ENCODE measurements at regions not wholly inside any gene's neighbourhood (a gene's known extent, or its start where the extent isn't known, plus 50 kb on each side); places are given as distances from the start of the nearest gene placed in this dataset.
A peak's percentile ranks its signal among the peaks of the same experiment; 100 is the strongest.

- no peaks in the 10 kb centered on the region for H3K36me3 ChIP-seq
- no peak for DNase-seq (ENCODE audit: low spot score in 2 of 2)
- no peak overlapping the region for H3K4me3 ChIP-seq
- no peaks in the 10 kb centered on the region for H3K9me3 ChIP-seq
- TF ChIP-seq POLR2A (IDR thresholded peaks at IDR 0.05) (no peak), POLR2AphosphoS5 (IDR thresholded peaks at IDR 0.05) (no peak)
- TF ChIP-seq, protein P1, sequence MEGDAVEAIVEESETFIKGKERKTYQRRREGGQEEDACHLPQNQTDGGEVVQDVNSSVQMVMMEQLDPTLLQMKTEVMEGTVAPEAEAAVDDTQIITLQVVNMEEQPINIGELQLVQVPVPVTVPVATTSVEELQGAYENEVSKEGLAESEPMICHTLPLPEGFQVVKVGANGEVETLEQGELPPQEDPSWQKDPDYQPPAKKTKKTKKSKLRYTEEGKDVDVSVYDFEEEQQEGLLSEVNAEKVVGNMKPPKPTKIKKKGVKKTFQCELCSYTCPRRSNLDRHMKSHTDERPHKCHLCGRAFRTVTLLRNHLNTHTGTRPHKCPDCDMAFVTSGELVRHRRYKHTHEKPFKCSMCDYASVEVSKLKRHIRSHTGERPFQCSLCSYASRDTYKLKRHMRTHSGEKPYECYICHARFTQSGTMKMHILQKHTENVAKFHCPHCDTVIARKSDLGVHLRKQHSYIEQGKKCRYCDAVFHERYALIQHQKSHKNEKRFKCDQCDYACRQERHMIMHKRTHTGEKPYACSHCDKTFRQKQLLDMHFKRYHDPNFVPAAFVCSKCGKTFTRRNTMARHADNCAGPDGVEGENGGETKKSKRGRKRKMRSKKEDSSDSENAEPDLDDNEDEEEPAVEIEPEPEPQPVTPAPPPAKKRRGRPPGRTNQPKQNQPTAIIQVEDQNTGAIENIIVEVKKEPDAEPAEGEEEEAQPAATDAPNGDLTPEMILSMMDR (IDR thresholded peaks at IDR 0.05), result peak in 1 of 2 donors; percentile 27
- WGBS, result 47% methylated on average over 3 of the region's 3 CpGs
- H3K4me1 ChIP-seq, result no peaks in the 10 kb centered on the region
- H3K27ac ChIP-seq, result no peak overlapping the region
- no peaks in the 10 kb centered on the region for H3K27me3 ChIP-seq
Measured at GRCh38 chr4:103915224-103915869, 195.6 kb upstream of the TACR3 start.

DNA sequence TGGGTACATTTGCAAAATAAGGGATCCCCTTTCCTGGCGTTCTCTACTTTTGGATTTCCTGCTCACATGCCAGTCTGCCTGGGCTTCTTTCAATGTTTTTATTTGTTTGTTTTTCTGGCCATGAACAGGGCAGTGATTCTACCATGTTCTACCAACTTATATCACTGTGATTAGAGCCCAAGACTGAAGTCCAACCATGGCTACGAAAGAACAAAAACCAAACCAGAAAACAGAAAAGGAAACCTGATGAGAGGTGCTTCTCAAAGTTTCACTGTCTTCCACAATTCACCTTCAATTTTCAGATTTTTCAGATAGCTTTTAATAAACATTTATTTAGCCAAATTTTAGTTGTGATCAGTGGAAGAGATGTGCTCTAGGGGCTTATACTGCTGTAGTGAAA lies 187.6 kb upstream of the TACR3 start:
- H3K4me1 ChIP-seq, result no peaks in the 10 kb centered on the region
- WGBS, result 75% methylated on average over 2 of the region's 2 CpGs
- no peaks in the 10 kb centered on the region for H3K36me3 ChIP-seq
- H3K4me3 ChIP-seq, result no peak overlapping the region
- TF ChIP-seq, protein P1 (IDR thresholded peaks at IDR 0.05), result no peak
- no peak for TF ChIP-seq POLR2AphosphoS5 (IDR thresholded peaks at IDR 0.05)
- no peak for TF ChIP-seq POLR2A (IDR thresholded peaks at IDR 0.05)
- no peak for TF ChIP-seq EP300 (IDR thresholded peaks at IDR 0.05)
- no peaks in the 10 kb centered on the region for H3K9me3 ChIP-seq
- H3K27me3 ChIP-seq, result no peaks in the 10 kb centered on the region
- no peak overlapping the region for H3K27ac ChIP-seq
- no peak for DNase-seq (ENCODE audit: low spot score in 2 of 2)

DNA sequence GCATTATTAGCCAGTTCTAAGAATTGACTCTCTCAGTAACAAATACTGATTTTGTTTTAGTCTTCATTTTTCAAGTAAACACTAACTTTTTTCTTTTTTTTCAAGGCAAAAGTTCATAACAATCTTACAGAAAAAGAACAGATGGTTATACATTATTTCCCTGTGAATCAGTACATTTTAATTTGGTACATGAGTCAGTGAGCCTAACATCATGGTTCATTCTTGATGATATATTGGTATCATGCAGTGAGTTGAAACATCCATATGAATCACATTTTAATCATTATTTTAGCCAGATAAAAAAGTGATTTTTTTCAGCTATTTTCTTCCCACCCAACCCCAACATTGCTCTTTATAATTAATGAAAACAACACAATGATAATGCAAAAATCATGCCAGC lies 184.3 kb upstream of the TACR3 start:
- TF ChIP-seq POLR2A (IDR thresholded peaks at IDR 0.05) (no peak), EP300 (IDR thresholded peaks at IDR 0.05) (no peak), POLR2AphosphoS5 (IDR thresholded peaks at IDR 0.05) (no peak)
- TF ChIP-seq, protein P1 (IDR thresholded peaks at IDR 0.05), result no peak
- Histone ChIP-seq H3K27ac (no peak overlapping the region), H3K4me1 (no peaks in the 10 kb centered on the region), H3K27me3 (no peaks in the 10 kb centered on the region), H3K36me3 (no peaks in the 10 kb centered on the region), H3K4me3 (no peak overlapping the region), H3K9me3 (no peaks in the 10 kb centered on the region)
- DNase-seq (ENCODE audit: low spot score in 2 of 2), result no peak

GRCh38 chr4:103902730-103903129 lies 182.9 kb upstream of the TACR3 start:
- Histone ChIP-seq H3K27me3 (no peaks in the 10 kb centered on the region), H3K4me1 (no peaks in the 10 kb centered on the region), H3K36me3 (no peaks in the 10 kb centered on the region), H3K4me3 (no peak overlapping the region), H3K27ac (no peak overlapping the region), H3K9me3 (no peaks in the 10 kb centered on the region)
- 80% methylated on average over 2 of the region's 2 CpGs for WGBS
- DNase-seq (ENCODE audit: low spot score in 2 of 2), result no peak
- TF ChIP-seq, protein P1 (IDR thresholded peaks at IDR 0.05), result no peak
- no peak for TF ChIP-seq EP300 (IDR thresholded peaks at IDR 0.05)
- no peak for TF ChIP-seq POLR2AphosphoS5 (IDR thresholded peaks at IDR 0.05)
- no peak for TF ChIP-seq POLR2A (IDR thresholded peaks at IDR 0.05)

DNA sequence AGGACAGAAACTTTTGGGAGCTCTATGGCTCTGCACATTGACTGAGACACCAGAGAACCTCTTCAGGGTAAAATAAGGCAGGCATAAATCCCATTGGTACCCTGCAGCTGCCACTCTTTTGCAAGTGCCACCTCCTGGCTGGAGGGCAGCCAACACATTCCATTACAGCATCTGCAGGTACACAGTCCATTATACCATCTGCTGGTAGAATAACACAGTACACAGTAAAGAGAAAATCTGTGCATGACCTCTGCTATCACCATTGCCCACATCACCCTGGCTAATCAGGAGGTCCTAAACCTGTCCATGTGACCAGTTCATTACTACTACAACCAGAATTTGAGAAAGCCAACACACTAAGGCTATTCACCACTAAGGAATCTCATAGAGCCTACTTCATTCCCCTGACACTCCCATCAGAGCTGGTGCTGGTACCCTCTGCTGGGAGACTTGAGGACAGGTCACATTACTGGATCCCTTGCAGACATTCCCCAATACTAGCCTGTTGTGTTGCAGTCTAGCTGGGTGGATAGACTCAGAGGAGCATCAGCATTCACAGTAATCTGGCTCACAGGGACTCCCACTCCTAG lies 176.2 kb upstream of the TACR3 start:
- no peak overlapping the region for H3K4me3 ChIP-seq
- H3K9me3 ChIP-seq, result peaks cover 4% of the 10 kb centered on the region
- DNase-seq (ENCODE audit: low spot score in 2 of 2), result no peak
- H3K4me1 ChIP-seq, result no peaks in the 10 kb centered on the region
- no peaks in the 10 kb centered on the region for H3K36me3 ChIP-seq
- no peaks in the 10 kb centered on the region for H3K27me3 ChIP-seq
- TF ChIP-seq POLR2AphosphoS5 (IDR thresholded peaks at IDR 0.05) (no peak), EP300 (IDR thresholded peaks at IDR 0.05) (no peak), POLR2A (IDR thresholded peaks at IDR 0.05) (no peak)
- TF ChIP-seq, protein P1 (IDR thresholded peaks at IDR 0.05), result no peak
- H3K27ac ChIP-seq, result no peak overlapping the region
